Astrocyte of the spinal cord (primary cell): ENCODE measurements at regions not wholly inside any gene's neighbourhood (a gene's known extent, or its start where the extent isn't known, plus 50 kb on each side); places are given as distances from the start of the nearest gene placed in this dataset.
A peak's percentile ranks its signal among the peaks of the same experiment; 100 is the strongest.

Source experiments
- DNase-seq: peaks from one replicate; pipeline ENCODE4 v3.0.0; 2011; ENCODE audit warnings: low read depth, low spot score
- H3K4me3 ChIP-seq: 2 replicates; pipeline ENCODE4 v1.5.1; 2011; ENCODE audit warnings: low read depth, mild to moderate bottlenecking, low read length, moderate library complexity
- CTCF ChIP-seq: IDR thresholded peaks from 2 replicates; pipeline ENCODE4 v1.5.1; 2012; ENCODE audit warnings: low read depth, mild to moderate bottlenecking, low read length, inconsistent platforms
- in situ Hi-C: cut with HindIII; loops from 2 replicates; pipeline ENCODE4 v1.10.0; 2017; ENCODE audit warnings: low sequenced_read_pairs

- DNase-seq, result peak; percentile 82
- H3K4me3 ChIP-seq, result no peak overlapping the region
- TF ChIP-seq CTCF, result peak; percentile 79
- in situ Hi-C loops, result no loop called here
Measured at GRCh38 chr15:85296615-85297402, 83.6 kb upstream of the AKAP13 start.

GRCh38 chr15:85297537-85297936 lies 82.9 kb upstream of the AKAP13 start:
- no peak for TF ChIP-seq CTCF
- no peak for DNase-seq
- in situ Hi-C loops, result no loop called here
- H3K4me3 ChIP-seq, result no peak overlapping the region

- in situ Hi-C loops, result no loop called here
- no peak for TF ChIP-seq CTCF
- H3K4me3 ChIP-seq, result no peak overlapping the region
- DNase-seq, result no peak
Measured at GRCh38 chr15:85298366-85298765, 82.0 kb upstream of the AKAP13 start.

- in situ Hi-C loops, result no loop called here
- DNase-seq, result no peak
- H3K4me3 ChIP-seq, result no peak overlapping the region
- no peak for TF ChIP-seq CTCF
Measured at GRCh38 chr15:85298941-85299340, 81.5 kb upstream of the AKAP13 start.

GRCh38 chr15:85302271-85302670 lies 78.1 kb upstream of the AKAP13 start:
- no peak overlapping the region for H3K4me3 ChIP-seq
- no peak for TF ChIP-seq CTCF
- in situ Hi-C loops, result no loop called here
- DNase-seq, result no peak

- in situ Hi-C loops, result no loop called here
- TF ChIP-seq CTCF, result no peak
- DNase-seq, result no peak
- no peak overlapping the region for H3K4me3 ChIP-seq
Measured at GRCh38 chr15:85305050-85305449, 75.4 kb upstream of the AKAP13 start.
